ENCODE measurements at regions not wholly inside any gene's neighbourhood (a gene's known extent, or its start where the extent isn't known, plus 50 kb on each side); places are given as distances from the start of the nearest gene placed in this dataset. TPM values are rescaled to one million over a fixed set of nuclear protein-coding genes. Genes with fewer than 3 reads are reported as not detected.

Small RNAs in the stretch of these regions (microRNA-seq; reads per million reads assigned to microRNA genes)
- gene MIR873 (ENCODE audit: insufficient read depth in 1 of 2, insufficient read length in 1 of 2, unreplicated experiment in 1 of 2) (0 reads per million in 2 experiments), gene MIR876 (ENCODE audit: insufficient read depth in 1 of 2, insufficient read length in 1 of 2, unreplicated experiment in 1 of 2) (0 reads per million in 2 experiments), gene RNA5SP281 (ENCODE audit: insufficient read depth, insufficient read length) (not detected)

Small RNAs in the stretch of these regions (small RNA-seq; reads per million reads assigned to genes)
- 0 reads per million in 5 experiments for gene MIR873
- gene MIR876, result 0 reads per million in 5 experiments
- gene RNA5SP281, result 0 reads per million in 5 experiments
